ENCODE measurements at regions not wholly inside any gene's neighbourhood (a gene's known extent, or its start where the extent isn't known, plus 50 kb on each side); places are given as distances from the start of the nearest gene placed in this dataset.

DNA sequence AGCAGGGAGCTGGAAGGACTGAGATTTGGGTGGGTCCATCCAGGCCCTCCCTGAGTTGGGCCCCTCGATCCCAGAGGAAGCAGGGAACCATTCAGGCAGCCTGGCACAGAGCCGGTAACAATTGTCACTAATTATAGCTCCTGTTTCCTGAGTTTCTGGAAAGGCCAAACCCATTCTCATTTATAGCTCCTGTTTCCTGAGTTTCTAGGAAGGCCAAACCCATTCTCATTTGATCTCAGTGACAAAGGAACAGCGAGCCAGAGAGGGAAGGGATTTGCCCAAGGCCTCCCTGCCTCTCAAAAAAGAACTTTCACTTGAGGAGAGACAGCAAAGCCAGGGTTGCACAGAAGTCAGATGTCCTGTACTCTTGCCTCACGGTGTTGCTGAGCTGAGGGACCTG is 521.9 kb downstream of the TYW1 start:
- H3K9me3 Mint-ChIP-seq = peaks cover 9% of the 10 kb centered on the region
- H3K4me1 Mint-ChIP-seq (ENCODE audit: low read depth) = no peaks in the 10 kb centered on the region
- H3K4me3 Mint-ChIP-seq = no peak overlapping the region
- H3K36me3 Mint-ChIP-seq (ENCODE audit: low read depth) = no peaks in the 10 kb centered on the region
- H3K27ac Mint-ChIP-seq = no peak overlapping the region
- DNase-seq (ENCODE audit: low spot score) = no peak
- no peaks in the 10 kb centered on the region for H3K27me3 Mint-ChIP-seq (ENCODE audit: insufficient read depth)
- intact Hi-C loops (cut with micrococcal nuclease) = no loop called here

DNA sequence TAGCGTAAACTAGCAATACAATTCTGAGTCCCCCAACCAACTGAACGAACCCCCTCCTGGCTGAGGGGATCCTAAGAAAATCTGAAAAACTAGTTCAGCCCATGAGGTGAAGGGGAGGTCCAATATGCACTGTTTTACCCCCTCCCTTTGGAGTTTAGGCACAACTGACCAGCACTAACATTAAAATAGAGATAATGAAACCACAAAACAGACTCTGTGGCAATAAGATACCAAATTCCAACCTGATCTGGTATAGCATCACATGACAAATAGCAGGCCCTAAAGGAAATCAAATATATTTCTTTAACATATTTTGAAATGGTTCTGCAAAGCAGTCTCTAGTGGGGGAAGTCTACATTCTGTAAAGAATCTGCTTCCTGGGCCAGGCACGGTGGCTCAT is 522.5 kb downstream of the TYW1 start:
- Mint-ChIP-seq H3K4me1 (ENCODE audit: low read depth) (no peaks in the 10 kb centered on the region), H3K9me3 (peaks cover 15% of the 10 kb centered on the region), H3K27ac (no peak overlapping the region), H3K36me3 (ENCODE audit: low read depth) (no peaks in the 10 kb centered on the region), H3K4me3 (no peak overlapping the region), H3K27me3 (ENCODE audit: insufficient read depth) (no peaks in the 10 kb centered on the region)
- no peak for DNase-seq (ENCODE audit: low spot score)
- intact Hi-C loops (cut with micrococcal nuclease) = no loop called here

DNA sequence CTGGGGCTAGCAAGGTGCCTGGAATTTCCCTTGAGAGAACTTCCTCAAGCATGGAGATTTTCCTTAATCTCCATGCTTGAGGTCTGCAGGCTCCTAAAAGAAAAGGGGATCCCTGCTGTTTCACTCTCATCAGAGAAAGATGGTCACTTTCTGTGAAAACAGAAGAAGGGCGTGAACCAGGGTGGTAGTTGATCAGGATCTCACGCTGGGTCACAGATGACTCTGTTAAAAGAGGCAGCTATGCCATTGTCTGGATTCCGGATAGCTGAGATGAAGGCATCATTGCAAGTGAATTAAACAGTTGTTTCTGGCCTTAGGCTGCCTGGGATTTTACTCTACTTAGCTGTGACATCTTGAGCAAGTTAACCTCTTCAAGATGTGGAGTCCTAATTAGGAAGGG is 525.9 kb downstream of the TYW1 start:
- intact Hi-C loops (cut with micrococcal nuclease) = no loop called here
- peaks cover 26% of the 10 kb centered on the region for H3K9me3 Mint-ChIP-seq
- H3K27me3 Mint-ChIP-seq (ENCODE audit: insufficient read depth) = no peaks in the 10 kb centered on the region
- DNase-seq (ENCODE audit: low spot score) = no peak
- H3K27ac Mint-ChIP-seq = no peak overlapping the region
- H3K4me3 Mint-ChIP-seq = no peak overlapping the region
- no peaks in the 10 kb centered on the region for H3K4me1 Mint-ChIP-seq (ENCODE audit: low read depth)
- H3K36me3 Mint-ChIP-seq (ENCODE audit: low read depth) = no peaks in the 10 kb centered on the region

DNA sequence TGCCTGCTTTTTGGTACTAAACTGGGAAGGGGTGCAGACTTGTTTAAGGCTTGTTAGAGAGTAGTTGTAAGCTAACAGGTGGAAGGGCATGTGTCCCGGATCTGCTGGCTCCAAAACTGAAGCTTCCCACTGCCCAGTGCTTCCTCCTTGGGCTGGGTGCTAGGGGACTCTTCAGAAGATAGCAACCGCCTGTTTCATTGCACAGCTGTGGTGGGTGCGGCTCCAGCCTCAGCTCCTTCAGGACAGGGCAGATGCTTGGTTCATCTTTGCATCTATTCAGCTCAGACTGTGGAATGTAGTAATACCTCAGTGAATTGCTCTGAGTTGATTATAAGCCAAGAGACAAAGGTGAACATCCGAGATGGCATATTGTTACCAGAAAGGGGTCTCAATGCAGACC is 527.1 kb downstream of the TYW1 start:
- H3K36me3 Mint-ChIP-seq (ENCODE audit: low read depth) = no peaks in the 10 kb centered on the region

DNA sequence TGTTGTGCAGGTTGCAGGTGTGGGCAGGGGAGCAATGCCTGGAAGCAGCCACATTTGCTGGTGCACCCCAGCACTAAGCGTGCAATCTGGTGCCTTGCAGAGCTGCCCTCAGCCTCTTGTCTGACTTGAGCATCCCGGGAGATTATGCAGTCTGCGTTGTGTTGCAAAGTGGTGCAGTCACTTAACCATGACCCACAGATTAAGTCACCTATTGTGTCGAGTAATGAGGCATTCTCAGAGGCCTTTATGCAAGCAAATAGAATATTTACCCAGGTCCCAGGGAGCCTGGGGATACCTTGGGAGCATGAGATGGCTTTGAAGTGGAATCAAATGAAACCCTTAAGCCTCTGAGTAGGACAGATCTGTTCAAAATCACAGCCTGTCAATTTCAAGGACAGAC is 529.0 kb downstream of the TYW1 start:
- Mint-ChIP-seq H3K4me3 (no peak overlapping the region), H3K27ac (no peak overlapping the region), H3K4me1 (ENCODE audit: low read depth) (no peaks in the 10 kb centered on the region), H3K9me3 (peaks cover 20% of the 10 kb centered on the region), H3K36me3 (ENCODE audit: low read depth) (no peaks in the 10 kb centered on the region), H3K27me3 (ENCODE audit: insufficient read depth) (no peaks in the 10 kb centered on the region)
- intact Hi-C loops (cut with micrococcal nuclease) = no loop called here
- no peak for DNase-seq (ENCODE audit: low spot score)

More for the DNA sequence above, 527.1 kb downstream of the TYW1 start:
- no peak overlapping the region for H3K4me3 Mint-ChIP-seq
- H3K27ac Mint-ChIP-seq = no peak overlapping the region
- no peaks in the 10 kb centered on the region for H3K4me1 Mint-ChIP-seq (ENCODE audit: low read depth)
- peaks cover 26% of the 10 kb centered on the region for H3K9me3 Mint-ChIP-seq
- no peaks in the 10 kb centered on the region for H3K27me3 Mint-ChIP-seq (ENCODE audit: insufficient read depth)
- intact Hi-C loops (cut with micrococcal nuclease) = no loop called here
- no peak for DNase-seq (ENCODE audit: low spot score)

GRCh38 chr7:67535241-67535989 is 538.8 kb downstream of the TYW1 start:
- Mint-ChIP-seq H3K4me3 (no peak overlapping the region), H3K36me3 (ENCODE audit: low read depth) (no peaks in the 10 kb centered on the region)

DNA sequence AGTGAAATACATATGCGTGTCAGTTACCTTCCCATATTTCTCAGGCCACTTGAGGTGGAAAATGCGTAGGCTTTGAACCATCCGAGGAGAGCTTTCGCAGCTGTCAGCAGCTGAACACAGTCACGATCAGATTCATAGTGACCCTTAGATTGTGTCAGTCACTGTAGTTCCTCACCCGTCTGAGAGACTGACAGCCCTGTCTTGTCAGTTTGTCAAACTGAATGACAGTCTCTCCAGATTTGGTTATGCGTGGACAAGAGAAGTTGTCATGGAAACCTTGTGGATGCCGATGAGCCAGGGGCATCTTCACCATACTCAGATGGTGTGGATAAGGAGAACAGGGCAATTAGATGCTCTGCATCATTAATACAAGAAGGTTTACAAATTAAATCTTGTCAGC is 546.3 kb downstream of the TYW1 start:
- Mint-ChIP-seq H3K36me3 (ENCODE audit: low read depth) (no peaks in the 10 kb centered on the region), H3K27ac (no peak overlapping the region), H3K4me1 (ENCODE audit: low read depth) (no peaks in the 10 kb centered on the region), H3K9me3 (peaks cover 17% of the 10 kb centered on the region), H3K4me3 (no peak overlapping the region), H3K27me3 (ENCODE audit: insufficient read depth) (no peaks in the 10 kb centered on the region)
- intact Hi-C loops (cut with micrococcal nuclease) = no loop called here
- no peak for DNase-seq (ENCODE audit: low spot score)

More at GRCh38 chr7:67535241-67535989, 538.8 kb downstream of the TYW1 start:
- intact Hi-C loops (cut with micrococcal nuclease) = no loop called here
- Mint-ChIP-seq H3K27me3 (ENCODE audit: insufficient read depth) (no peaks in the 10 kb centered on the region), H3K9me3 (peaks cover 19% of the 10 kb centered on the region), H3K4me1 (ENCODE audit: low read depth) (no peaks in the 10 kb centered on the region), H3K27ac (no peak overlapping the region)
- DNase-seq (ENCODE audit: low spot score) = no peak

GRCh38 chr7:67547183-67547907 is 550.7 kb downstream of the TYW1 start:
- H3K4me1 Mint-ChIP-seq (ENCODE audit: low read depth) = no peaks in the 10 kb centered on the region
- H3K27ac Mint-ChIP-seq = no peak overlapping the region

DNA sequence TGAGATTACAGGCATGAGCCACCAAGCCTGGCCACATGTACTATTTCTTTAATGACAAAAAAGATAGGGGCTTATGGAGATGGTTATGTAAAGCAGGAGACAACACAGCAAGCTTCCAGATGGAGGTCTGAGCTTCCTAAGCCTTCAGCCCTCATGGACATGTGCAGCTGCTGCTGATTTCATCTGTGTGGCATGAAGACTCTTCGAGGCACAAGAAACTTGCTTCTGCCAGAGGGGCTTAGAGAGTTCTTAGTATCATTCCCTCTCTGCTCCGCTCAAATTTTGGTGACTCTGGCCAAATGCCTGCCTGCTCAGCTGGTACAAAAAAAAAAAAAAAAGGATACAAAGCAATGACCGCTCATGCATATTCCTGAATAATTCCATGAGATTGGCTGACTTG is 552.5 kb downstream of the TYW1 start:
- intact Hi-C loops (cut with micrococcal nuclease) = no loop called here

More at GRCh38 chr7:67547183-67547907, 550.7 kb downstream of the TYW1 start:
- Mint-ChIP-seq H3K9me3 (peaks cover 18% of the 10 kb centered on the region), H3K4me3 (no peak overlapping the region), H3K27me3 (ENCODE audit: insufficient read depth) (no peaks in the 10 kb centered on the region), H3K36me3 (ENCODE audit: low read depth) (no peaks in the 10 kb centered on the region)
- intact Hi-C loops (cut with micrococcal nuclease) = no loop called here
- no peak for DNase-seq (ENCODE audit: low spot score)

GRCh38 chr7:67550801-67551436 is 554.3 kb downstream of the TYW1 start:
- intact Hi-C loops (cut with micrococcal nuclease) = no loop called here
- H3K4me1 Mint-ChIP-seq (ENCODE audit: low read depth) = no peaks in the 10 kb centered on the region
- no peaks in the 10 kb centered on the region for H3K36me3 Mint-ChIP-seq (ENCODE audit: low read depth)
- H3K4me3 Mint-ChIP-seq = no peak overlapping the region
- no peaks in the 10 kb centered on the region for H3K27me3 Mint-ChIP-seq (ENCODE audit: insufficient read depth)
- H3K9me3 Mint-ChIP-seq = peaks cover 13% of the 10 kb centered on the region
- no peak overlapping the region for H3K27ac Mint-ChIP-seq
- DNase-seq (ENCODE audit: low spot score) = no peak

More for the DNA sequence above, 552.5 kb downstream of the TYW1 start:
- Mint-ChIP-seq H3K27me3 (ENCODE audit: insufficient read depth) (no peaks in the 10 kb centered on the region), H3K36me3 (ENCODE audit: low read depth) (no peaks in the 10 kb centered on the region), H3K27ac (no peak overlapping the region), H3K9me3 (peaks cover 18% of the 10 kb centered on the region), H3K4me1 (ENCODE audit: low read depth) (no peaks in the 10 kb centered on the region), H3K4me3 (no peak overlapping the region)
- no peak for DNase-seq (ENCODE audit: low spot score)

DNA sequence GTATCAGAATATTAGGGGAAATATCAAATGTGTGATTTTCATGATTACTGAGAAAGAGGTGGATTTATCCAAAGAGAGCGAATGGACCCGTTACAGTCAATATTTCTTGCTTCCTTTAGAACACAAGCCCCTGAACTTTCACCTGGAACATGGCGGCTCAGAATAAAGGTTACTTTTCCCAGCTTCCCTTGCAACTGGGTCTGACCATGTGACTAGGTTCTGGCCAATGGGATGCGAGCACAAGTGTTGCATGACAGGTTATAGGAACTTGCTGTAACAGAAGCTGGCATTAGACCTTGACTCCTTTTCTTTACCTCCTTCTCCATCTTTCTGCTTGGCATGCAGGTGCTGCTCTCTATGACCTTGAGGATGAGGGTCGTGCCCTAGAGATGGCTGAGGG is 556.1 kb downstream of the TYW1 start:
- H3K27me3 Mint-ChIP-seq (ENCODE audit: insufficient read depth) = no peaks in the 10 kb centered on the region
- no peak for DNase-seq (ENCODE audit: low spot score)
- intact Hi-C loops (cut with micrococcal nuclease) = no loop called here
- peaks cover 5% of the 10 kb centered on the region for H3K9me3 Mint-ChIP-seq
- no peaks in the 10 kb centered on the region for H3K4me1 Mint-ChIP-seq (ENCODE audit: low read depth)
- H3K4me3 Mint-ChIP-seq = no peak overlapping the region
- H3K27ac Mint-ChIP-seq = no peak overlapping the region
- H3K36me3 Mint-ChIP-seq (ENCODE audit: low read depth) = no peaks in the 10 kb centered on the region

DNA sequence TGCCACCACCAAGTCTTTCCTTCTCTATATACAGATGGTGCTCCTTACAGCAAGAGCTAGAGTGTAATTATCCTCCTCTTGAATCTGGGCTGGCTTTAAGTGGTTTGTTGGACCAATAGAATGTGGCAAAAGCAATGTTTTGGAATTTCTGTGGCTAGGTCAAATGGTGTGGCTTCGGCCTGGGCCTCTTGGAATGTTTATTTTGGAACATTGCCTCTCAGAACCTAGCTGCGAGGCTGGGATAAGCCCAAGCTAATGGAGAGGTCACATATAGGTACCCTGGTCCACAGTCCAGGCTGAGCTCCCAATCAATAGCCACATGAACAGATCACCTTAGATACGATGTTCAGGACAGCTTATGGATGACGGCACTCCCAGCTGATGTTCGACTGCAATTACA is 556.7 kb downstream of the TYW1 start:
- no peaks in the 10 kb centered on the region for H3K4me1 Mint-ChIP-seq (ENCODE audit: low read depth)

GRCh38 chr7:67554986-67555385 is 558.4 kb downstream of the TYW1 start:
- Mint-ChIP-seq H3K36me3 (ENCODE audit: low read depth) (no peaks in the 10 kb centered on the region), H3K27me3 (ENCODE audit: insufficient read depth) (no peaks in the 10 kb centered on the region), H3K4me1 (ENCODE audit: low read depth) (no peaks in the 10 kb centered on the region), H3K9me3 (peaks cover 5% of the 10 kb centered on the region), H3K4me3 (no peak overlapping the region), H3K27ac (no peak overlapping the region)
- DNase-seq (ENCODE audit: low spot score) = no peak
- intact Hi-C loops (cut with micrococcal nuclease) = no loop called here

More for the DNA sequence above, 556.7 kb downstream of the TYW1 start:
- Mint-ChIP-seq H3K27ac (no peak overlapping the region), H3K4me3 (no peak overlapping the region), H3K27me3 (ENCODE audit: insufficient read depth) (no peaks in the 10 kb centered on the region), H3K9me3 (peaks cover 3% of the 10 kb centered on the region), H3K36me3 (ENCODE audit: low read depth) (no peaks in the 10 kb centered on the region)
- DNase-seq (ENCODE audit: low spot score) = no peak
- intact Hi-C loops (cut with micrococcal nuclease) = no loop called here

Measured in activated T-helper 1 cell treated with anti-CD3 and anti-CD28 coated beads, Interleukin-12 subunit alpha, Interleukin-12 subunit beta, Interleukin-2, Interleukin-4 antibody, amounts not matched to agents 30 ng/mL and 10 ng/mL and 1 ng/mL, durations not matched to agents 14 hours and 24 hours and 36 hours (primary cell).